Psoas muscle (tissue), 7 donors: ENCODE measurements at regions not wholly inside any gene's neighbourhood (a gene's known extent, or its start where the extent isn't known, plus 50 kb on each side); places are given as distances from the start of the nearest gene placed in this dataset.

Experiments used
- ATAC-seq, 4 donors: fragments of 200-7000 bp; cut with Tn5 transposase; one replicate each; pipeline ENCODE4 v1.9.1; 2020; ENCODE audit warnings: moderate library complexity in 3 of 4, mild to moderate bottlenecking in 2 of 4
- DNase-seq, 2 donors: peaks; one replicate each; pipeline ENCODE4 v3.0.0-alpha.2; 2020
- H3K27ac ChIP-seq: fragments of 200-600 bp; one replicate; pipeline ENCODE4 v1.8.0; 2022
- H3K27me3 ChIP-seq, 3 donors: fragments of 200-600 bp in 1 of 3; one replicate each; pipeline versions ENCODE4 v1.6.1 to v1.8.0; 2013 to 2022; ENCODE audit warnings: low read length in 2 of 3, mild to moderate bottlenecking in 2 of 3, moderate library complexity in 1 of 3; ENCODE audit not compliant: insufficient read depth in 3 of 3
- H3K36me3 ChIP-seq, 2 donors: fragments of 200-600 bp in 1 of 2; one replicate each; pipeline versions ENCODE4 v1.6.1 to v1.8.0; 2013 to 2022; ENCODE audit warnings: low read depth in 1 of 2, mild to moderate bottlenecking in 1 of 2, moderate library complexity in 1 of 2; ENCODE audit not compliant: insufficient read depth in 1 of 2
- H3K4me1 ChIP-seq: fragments of 200-600 bp; one replicate; pipeline ENCODE4 v1.8.0; 2022
- H3K4me3 ChIP-seq: fragments of 200-600 bp; one replicate; pipeline ENCODE4 v1.8.0; 2022; ENCODE audit warnings: mild to moderate bottlenecking
- H3K9me3 ChIP-seq: fragments of 200-600 bp; one replicate; pipeline ENCODE4 v1.8.0; 2022
- WGBS, 3 donors: extraction: QIAGEN DNeasy Blood & Tissue Kit; methylation state at CpG; one replicate each; pipeline versions ENCODE4 v1.1.6 to v1.1.7; 2013; 5-methylcytosine and 5-hydroxymethylcytosine counted together
- intact Hi-C, 2 donors: fragments of 100-400 bp; cut with DNase I; formaldehyde crosslinking; loops; one replicate each; pipeline versions ENCODE4 v1.11.0 to v1.14.2; 2022
- TF ChIP-seq, protein P1 (sequence below): fragments of 200-600 bp; IDR thresholded peaks from one replicate; pipeline ENCODE4 v1.8.0; 2022; ENCODE audit warnings: antibody characterized with exemption
- donor health status: healthy with polysubstance abuse.
- donor health status: DM: no; HTN: no; CAD: no; lungs with moderate emphysema.
- donor health status: Bipolar disorder and iron deficiency.
- donor health status: healthy.
- donor health status: DM: yes; HTN: yes; CAD: no.
- donor health status: DM: no; HTN: no; CAD: no.
- donor health status: DM: yes; HTN: yes; CAD: no.

DNA sequence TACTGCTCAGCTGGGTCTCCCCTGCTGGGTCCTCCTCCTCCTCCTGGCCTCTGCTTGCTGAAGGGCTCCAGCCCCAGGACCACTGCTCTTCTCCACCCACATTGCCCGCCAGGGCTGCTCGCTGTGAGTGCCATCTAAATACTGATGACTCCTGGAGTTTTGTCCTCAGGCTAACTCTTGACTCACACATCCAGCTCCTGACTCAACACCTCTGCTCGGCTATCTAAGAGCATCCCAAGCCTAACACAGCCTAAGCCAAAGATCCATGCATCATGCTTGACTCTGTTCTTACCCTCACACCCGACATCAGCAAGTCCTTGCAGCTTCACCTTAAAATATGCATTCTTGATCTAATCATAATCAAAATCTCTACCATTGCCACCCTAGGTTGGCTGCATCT, 260.2 kb downstream of the KLF13 start:
- no peak for ATAC-seq

DNA sequence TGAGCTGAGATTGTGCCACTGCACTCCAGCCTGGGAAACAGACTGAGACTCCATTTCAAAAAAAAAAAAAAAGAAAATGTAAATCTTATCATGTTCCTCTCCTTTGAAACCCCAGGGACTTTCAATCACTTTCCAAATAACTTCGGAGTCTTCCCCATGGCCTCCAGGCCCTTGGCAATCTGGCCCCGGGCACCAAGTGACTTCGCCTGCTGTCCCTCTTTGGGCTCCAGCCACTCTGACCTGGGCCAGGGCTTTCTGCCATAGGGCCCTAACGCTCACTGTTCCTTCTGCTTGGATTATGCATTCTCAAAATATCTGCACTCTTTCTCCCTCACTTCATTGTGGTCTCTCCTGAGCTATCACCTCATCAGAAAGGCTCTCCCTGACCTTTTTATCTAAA, 260.9 kb downstream of the KLF13 start:
- no peaks in the 10 kb centered on the region for H3K4me1 ChIP-seq
- no peak overlapping the region for H3K4me3 ChIP-seq
- intact Hi-C loops, result no loop called here
- no peak for DNase-seq
- no peak overlapping the region for H3K27ac ChIP-seq
- H3K27me3 ChIP-seq, result no peaks in the 10 kb centered on the region
- WGBS, 3 donors, result 88 to 90% (median 89%) methylated on average over 4 of the region's 4 CpGs
- ATAC-seq, result no peak
- H3K36me3 ChIP-seq, result no peaks in the 10 kb centered on the region
- no peaks in the 10 kb centered on the region for H3K9me3 ChIP-seq
- TF ChIP-seq, protein P1, sequence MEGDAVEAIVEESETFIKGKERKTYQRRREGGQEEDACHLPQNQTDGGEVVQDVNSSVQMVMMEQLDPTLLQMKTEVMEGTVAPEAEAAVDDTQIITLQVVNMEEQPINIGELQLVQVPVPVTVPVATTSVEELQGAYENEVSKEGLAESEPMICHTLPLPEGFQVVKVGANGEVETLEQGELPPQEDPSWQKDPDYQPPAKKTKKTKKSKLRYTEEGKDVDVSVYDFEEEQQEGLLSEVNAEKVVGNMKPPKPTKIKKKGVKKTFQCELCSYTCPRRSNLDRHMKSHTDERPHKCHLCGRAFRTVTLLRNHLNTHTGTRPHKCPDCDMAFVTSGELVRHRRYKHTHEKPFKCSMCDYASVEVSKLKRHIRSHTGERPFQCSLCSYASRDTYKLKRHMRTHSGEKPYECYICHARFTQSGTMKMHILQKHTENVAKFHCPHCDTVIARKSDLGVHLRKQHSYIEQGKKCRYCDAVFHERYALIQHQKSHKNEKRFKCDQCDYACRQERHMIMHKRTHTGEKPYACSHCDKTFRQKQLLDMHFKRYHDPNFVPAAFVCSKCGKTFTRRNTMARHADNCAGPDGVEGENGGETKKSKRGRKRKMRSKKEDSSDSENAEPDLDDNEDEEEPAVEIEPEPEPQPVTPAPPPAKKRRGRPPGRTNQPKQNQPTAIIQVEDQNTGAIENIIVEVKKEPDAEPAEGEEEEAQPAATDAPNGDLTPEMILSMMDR, result no peak

More for the DNA sequence above, 260.2 kb downstream of the KLF13 start:
- WGBS, 3 donors, result 89 to 97% (median 91%) methylated on average over 4 of the region's 4 CpGs
- H3K4me3 ChIP-seq, result no peak overlapping the region
- intact Hi-C loops, result no loop called here
- H3K27me3 ChIP-seq, result no peaks in the 10 kb centered on the region
- no peaks in the 10 kb centered on the region for H3K36me3 ChIP-seq
- TF ChIP-seq, protein P1, result no peak
- H3K9me3 ChIP-seq, result no peaks in the 10 kb centered on the region
- no peak overlapping the region for H3K27ac ChIP-seq
- H3K4me1 ChIP-seq, result no peaks in the 10 kb centered on the region
- no peak for DNase-seq

DNA sequence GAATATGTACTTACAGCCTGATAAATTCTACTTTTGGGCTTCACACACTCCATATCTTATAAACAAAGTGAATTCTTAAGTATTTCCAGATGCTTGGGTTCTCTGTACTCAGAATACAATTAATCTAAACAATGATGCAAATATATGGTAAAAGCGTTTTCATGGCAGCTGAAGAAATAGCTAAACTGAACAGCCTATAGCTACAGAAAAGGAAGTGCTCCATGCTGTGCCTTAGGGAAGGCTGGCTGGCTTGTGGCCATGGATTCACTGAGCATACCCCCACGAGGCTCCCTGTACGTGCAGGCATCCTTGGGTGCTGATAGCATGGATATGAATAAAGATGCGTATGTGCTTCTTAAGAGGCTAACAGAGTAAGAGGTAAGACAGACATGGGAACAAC, 264.0 kb downstream of the KLF13 start:
- Histone ChIP-seq H3K27ac (no peak overlapping the region), H3K4me1 (no peaks in the 10 kb centered on the region), H3K9me3 (no peaks in the 10 kb centered on the region), H3K36me3 (no peaks in the 10 kb centered on the region), H3K4me3 (no peak overlapping the region), H3K27me3 (no peaks in the 10 kb centered on the region)
- no peak for ATAC-seq
- intact Hi-C loops, result no loop called here
- 61 to 77% (median 68%) methylated on average over 4 of the region's 4 CpGs for WGBS, 3 donors
- no peak for DNase-seq
- TF ChIP-seq, protein P1, result no peak

DNA sequence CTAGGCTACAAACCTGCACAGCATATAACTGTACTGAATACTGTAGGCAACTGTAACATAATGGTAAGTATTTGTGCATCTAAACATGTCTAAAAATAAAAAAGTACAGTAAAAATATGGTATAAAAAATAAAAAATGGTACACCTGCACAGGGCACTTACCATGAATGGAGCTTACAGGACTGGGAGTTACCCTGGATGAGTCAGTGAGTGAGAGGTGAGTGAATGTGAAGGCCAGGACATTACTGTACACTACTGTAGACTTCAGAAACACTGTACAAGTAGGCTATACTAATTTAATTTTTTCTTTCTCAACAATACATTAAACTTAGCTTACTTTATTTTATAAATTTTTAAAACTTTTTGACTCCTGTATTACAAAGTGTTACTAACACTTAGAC, 265.3 kb downstream of the KLF13 start:
- TF ChIP-seq, protein P1, result no peak
- intact Hi-C loops, result no loop called here
- no peak for DNase-seq
- ATAC-seq, result no peak
- no peaks in the 10 kb centered on the region for H3K4me1 ChIP-seq
- H3K27ac ChIP-seq, result no peak overlapping the region
- H3K36me3 ChIP-seq, result no peaks in the 10 kb centered on the region
- no peak overlapping the region for H3K4me3 ChIP-seq
- H3K9me3 ChIP-seq, result no peaks in the 10 kb centered on the region
- H3K27me3 ChIP-seq, result no peaks in the 10 kb centered on the region

DNA sequence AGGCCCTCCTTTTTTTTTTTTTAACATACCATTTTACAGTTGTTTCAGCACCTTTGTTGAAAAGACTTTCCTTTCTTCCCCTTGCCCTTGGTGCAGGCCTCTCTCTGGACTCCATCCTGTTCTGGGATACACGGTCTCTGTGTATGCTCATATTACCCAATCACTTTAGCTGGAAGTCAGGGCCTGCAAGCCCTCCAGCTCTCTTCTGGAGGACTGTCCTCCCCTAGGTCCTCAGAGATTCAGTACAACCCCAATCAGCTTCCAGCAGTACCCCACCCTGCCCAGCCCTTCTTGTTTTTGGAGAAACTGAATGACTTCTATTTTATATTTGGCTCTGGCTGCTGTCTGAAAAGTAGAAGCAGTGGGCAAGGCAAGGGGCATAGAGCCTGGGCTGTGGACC, 270.8 kb downstream of the KLF13 start:
- 43 to 58% (median 57%) methylated on average over 1 of the region's 1 CpG for WGBS, 3 donors
- H3K27ac ChIP-seq, result no peak overlapping the region
- H3K4me1 ChIP-seq, result no peaks in the 10 kb centered on the region
- no peaks in the 10 kb centered on the region for H3K9me3 ChIP-seq
- H3K36me3 ChIP-seq, result no peaks in the 10 kb centered on the region
- intact Hi-C loops, result no loop called here
- no peaks in the 10 kb centered on the region for H3K27me3 ChIP-seq
- ATAC-seq (no peak), DNase-seq (no peak)
- no peak overlapping the region for H3K4me3 ChIP-seq
- TF ChIP-seq, protein P1, result no peak
